Activated CD4-positive, CD25-positive, alpha-beta regulatory T cell (primary cell): ENCODE measurements at regions not wholly inside any gene's neighbourhood (a gene's known extent, or its start where the extent isn't known, plus 50 kb on each side); places are given as distances from the start of the nearest gene placed in this dataset.
"Not testable (repeated sequence)": the region's sequence is repeated elsewhere in the genome, so short reads cannot be mapped to it uniquely, and the experiment has no call there.

Experiments used
- DNase-seq, 4 experiments: peaks; one replicate each; lab custom pipeline; 2025; lab: John Stamatoyannopoulos, UW

DNA sequence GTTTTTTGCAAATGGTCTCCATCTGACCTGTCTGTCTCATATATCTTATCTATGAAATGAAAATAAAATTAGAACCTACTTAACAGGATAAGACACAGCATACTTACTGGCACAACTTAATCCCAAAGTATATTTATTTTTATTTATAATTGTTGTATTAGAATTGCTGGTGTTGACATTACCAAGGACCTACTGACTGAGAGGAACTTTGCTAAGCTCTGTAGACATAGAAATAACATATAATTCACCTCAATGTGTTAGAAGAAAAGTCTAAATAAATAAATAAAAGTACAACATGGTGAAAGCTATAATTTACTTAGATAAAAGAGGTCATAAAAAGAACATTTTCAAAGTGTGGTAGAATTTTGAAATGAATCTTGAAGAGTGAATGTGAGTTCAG, 1650.5 kb upstream of the NUDT12 start:
- DNase-seq, result no peak

DNA sequence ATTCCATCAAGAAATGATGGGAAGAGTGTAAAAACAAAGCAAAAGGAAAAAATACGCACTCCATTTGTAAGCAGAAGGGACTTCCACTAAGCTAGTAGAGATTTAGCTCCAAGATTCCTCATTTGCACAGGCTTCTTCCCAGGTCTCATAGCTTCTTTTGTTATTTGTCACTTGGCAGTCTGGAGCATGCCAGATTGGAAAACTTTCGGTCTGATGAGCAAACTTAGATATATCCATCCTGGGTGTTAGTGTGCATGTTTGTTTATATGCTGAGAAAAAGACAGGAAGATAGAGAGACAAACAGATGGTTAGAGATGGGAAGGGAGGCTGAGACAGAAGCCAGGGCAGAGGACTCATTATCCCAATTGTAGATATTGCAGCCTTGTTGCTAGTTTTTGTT, 1644.5 kb upstream of the NUDT12 start:
- DNase-seq, result no peak

- DNase-seq, result no peak
Measured at GRCh38 chr5:105197531-105197930, 1634.9 kb upstream of the NUDT12 start.

DNA sequence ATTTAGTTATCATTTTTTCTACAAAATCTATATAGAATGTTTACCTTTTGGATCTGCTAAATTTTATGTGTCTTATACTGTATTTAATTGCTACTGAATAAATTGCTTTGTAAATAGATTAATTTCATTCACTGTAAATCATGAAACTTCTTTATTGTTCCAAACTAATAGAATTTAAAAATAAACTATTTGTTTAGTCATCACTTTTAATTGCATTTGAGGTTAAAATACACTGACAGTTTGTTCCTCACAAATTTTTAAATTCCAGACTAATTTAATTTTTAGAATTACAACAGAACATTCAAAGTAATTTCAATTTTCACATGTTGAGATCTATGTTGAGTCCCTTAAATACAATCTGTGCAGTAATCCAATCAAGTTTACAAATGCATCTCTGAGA, 1633.2 kb upstream of the NUDT12 start:
- no peak for DNase-seq

GRCh38 chr5:105172918-105173317, 1610.3 kb upstream of the NUDT12 start:
- no peak for DNase-seq

GRCh38 chr5:105168806-105169205, 1606.2 kb upstream of the NUDT12 start:
- no peak for DNase-seq

- DNase-seq, result no peak
Measured at GRCh38 chr5:105167092-105167491, 1604.5 kb upstream of the NUDT12 start.

- no peak for DNase-seq
Measured at GRCh38 chr5:105163547-105163946, 1601.0 kb upstream of the NUDT12 start.

DNA sequence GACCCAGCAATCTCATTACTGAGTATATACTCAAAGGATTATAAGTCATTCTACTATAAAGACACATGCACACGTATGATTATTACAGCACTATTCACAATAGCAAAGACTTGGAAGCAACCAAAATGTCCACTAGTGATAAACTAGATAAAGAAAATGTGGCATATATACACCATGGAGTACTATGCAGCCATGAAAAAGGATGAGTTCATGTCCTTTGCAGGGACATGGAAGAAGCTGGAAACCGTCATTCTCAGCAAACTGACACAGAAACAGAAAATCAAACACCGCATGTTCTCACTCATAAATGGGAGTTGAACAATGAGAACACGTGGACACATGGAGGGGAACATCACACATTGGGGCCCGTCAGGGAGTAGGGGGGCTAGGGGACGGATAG, 1600.0 kb upstream of the NUDT12 start:
- DNase-seq, result not testable (repeated sequence)

DNA sequence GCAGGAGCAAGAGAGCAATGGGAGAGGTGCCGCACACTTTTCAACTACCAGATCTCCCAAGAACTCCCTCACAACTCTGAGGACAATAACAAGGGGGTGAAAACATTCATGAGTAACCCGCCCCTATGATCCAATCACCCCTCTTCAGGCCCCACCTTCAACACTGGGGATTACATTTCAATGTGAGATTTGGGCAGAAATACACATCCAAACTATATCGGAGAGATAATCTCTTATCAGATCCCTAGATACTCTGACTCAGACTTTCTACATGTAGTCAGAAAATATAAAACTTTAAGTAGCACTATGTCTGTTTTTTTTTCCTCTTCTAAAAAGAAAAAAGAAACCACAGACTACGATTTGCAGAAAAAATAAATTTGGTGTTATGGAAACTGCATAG, 1595.9 kb upstream of the NUDT12 start:
- no peak for DNase-seq

DNA sequence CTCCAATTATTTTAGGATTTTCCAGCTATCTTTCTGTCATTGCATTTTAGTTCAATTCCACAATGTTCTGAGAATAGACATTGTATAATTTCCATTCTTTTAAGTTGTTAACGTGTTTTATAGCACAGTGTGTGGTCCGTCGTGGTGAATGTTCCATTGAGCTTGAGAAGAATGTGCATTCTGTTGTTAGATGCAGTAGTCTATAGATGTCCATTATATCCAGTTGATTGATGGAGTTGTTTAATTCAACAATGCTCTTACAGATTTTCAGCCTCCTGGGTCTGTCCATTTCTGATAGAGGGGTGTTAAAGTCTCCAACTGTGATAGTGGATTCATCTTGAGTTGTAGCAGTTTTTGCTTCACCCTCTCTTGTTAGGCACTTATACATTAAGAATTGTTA, 1587.7 kb upstream of the NUDT12 start:
- DNase-seq, result no peak

GRCh38 chr5:105146867-105147266, 1584.3 kb upstream of the NUDT12 start:
- no peak for DNase-seq

DNA sequence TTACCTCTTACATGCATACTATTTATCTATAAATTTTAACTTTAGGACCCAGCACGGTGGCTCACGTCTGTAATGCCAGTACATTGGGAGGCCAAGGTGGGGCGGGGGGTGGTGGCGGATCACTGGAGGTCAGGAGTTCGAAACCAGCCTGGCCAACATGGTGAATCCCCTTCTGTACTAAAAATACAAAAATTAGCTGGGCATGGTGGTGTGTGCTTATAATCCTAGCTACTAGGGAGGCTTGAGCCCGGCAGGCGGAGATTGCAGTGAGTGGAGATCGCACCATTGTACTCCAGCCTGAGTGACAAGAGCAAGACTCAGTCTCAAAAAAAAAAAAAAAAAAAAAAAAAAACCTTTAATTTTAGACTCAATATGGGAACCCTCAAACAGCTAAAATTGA, 1582.6 kb upstream of the NUDT12 start:
- no peak for DNase-seq

GRCh38 chr5:105134328-105134727, 1571.7 kb upstream of the NUDT12 start:
- DNase-seq, result no peak

- DNase-seq, result no peak
Measured at GRCh38 chr5:105133087-105133486, 1570.5 kb upstream of the NUDT12 start.

- no peak for DNase-seq
Measured at GRCh38 chr5:105132581-105132980, 1570.0 kb upstream of the NUDT12 start.

DNA sequence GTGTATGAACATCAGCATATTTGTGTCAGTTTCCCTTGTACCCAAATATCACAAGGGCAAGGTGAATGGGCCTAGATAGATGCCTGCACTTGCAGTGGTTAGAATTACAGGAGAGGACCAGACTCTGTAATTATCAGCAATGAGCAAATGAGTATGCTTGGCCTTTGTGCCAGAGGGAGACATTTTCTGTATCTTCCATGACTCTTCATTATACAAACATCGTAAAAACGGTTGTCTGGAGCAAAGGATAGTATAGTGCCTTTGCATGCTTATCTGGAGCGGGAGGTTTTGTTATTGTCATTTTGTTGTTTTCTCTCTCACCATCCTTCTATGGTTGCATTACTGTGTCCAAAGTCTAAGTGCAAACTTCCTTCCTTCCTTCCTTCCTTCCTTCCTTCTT, 1568.5 kb upstream of the NUDT12 start:
- DNase-seq, result no peak

- no peak for DNase-seq
Measured at GRCh38 chr5:105101577-105101976, 1539.0 kb upstream of the NUDT12 start.

- DNase-seq, result no peak
Measured at GRCh38 chr5:105088961-105089360, 1526.4 kb upstream of the NUDT12 start.

GRCh38 chr5:105088102-105088501, 1525.5 kb upstream of the NUDT12 start:
- DNase-seq, result no peak

GRCh38 chr5:105057893-105058292, 1495.3 kb upstream of the NUDT12 start:
- no peak for DNase-seq

DNA sequence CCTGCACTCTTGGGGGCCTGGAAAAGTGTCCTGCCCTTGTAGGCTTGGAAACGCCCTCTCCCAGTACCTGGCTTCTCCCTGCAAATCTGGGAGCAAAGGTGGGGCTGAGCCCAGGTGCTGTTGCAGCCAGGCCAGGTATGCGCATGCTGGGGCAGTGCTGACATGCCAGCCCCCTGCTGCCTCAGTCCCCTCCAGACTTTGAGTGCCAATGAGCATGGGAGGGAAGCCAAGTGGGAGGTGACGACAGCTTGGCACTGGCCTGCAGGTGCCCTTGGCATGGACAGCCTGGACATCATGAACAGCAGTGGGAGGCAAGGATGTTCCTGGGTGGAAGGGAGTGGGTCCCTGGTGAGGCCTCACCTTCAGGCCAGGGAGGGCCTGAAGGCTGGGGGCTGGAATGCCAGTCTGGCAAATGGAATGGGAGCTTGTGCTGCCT, 1494.4 kb upstream of the NUDT12 start:
- no peak for DNase-seq

GRCh38 chr5:105054406-105054805, 1491.8 kb upstream of the NUDT12 start:
- DNase-seq, result no peak

DNA sequence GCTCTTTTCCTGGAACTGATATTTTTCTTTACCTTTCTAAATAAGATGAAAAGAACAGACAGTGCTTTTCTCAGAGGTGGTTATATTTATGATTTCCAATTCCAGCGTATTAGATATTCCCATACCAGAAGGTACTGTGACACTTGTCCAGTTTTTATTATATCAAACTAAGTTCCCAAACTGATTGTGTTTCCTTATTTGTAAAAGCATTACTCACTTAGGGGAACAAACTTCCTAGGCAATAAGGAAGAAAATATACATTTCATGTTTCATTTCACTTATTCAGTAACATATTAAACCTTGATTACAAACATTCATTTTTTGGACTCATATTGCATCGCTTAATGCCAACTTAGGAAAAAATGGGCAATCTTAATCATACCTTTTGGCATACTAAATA, 1480.0 kb upstream of the NUDT12 start:
- no peak for DNase-seq

- not testable (repeated sequence) for DNase-seq
Measured at GRCh38 chr5:105036814-105037213, 1474.2 kb upstream of the NUDT12 start.
